Common myeloid progenitor, CD34-positive (primary cell): ENCODE measurements at regions not wholly inside any gene's neighbourhood (a gene's known extent, or its start where the extent isn't known, plus 50 kb on each side); places are given as distances from the start of the nearest gene placed in this dataset.
A peak's percentile ranks its signal among the peaks of the same experiment; 100 is the strongest.

Experiments
- CTCF ChIA-PET: fragments of 350-600 bp; sonication (Branson Sonifier 250); formaldehyde crosslinking; loops from one replicate; lab custom pipeline; 2021; ENCODE audit warnings: antibody characterized with exemption; lab: Charles Lee
- POLR2A ChIA-PET: fragments of 350-600 bp; sonication (Branson Sonifier 250); formaldehyde crosslinking; loops from one replicate; lab custom pipeline; 2021; ENCODE audit warnings: antibody characterized with exemption; lab: Charles Lee
- DNase-seq, 3 donors: peaks; one replicate each; pipeline versions ENCODE4 v3.0.0 to v3.0.0-alpha.2; 2013
- H3K27ac ChIP-seq, 2 experiments: 1 replicate in 1 of 2; 2 replicates in 1 of 2; pipeline ENCODE4 v1.7.0; 2013; ENCODE audit warnings: inconsistent platforms in 2 of 2, low read length in 2 of 2, mild to moderate bottlenecking in 2 of 2, low read depth in 1 of 2, moderate library complexity in 1 of 2; ENCODE audit not compliant: severe bottlenecking in 2 of 2, insufficient read depth in 1 of 2, poor library complexity in 1 of 2
- H3K27me3 ChIP-seq, 5 experiments: replicated peaks in 2 of 5; 1 replicate in 3 of 5; 2 replicates in 2 of 5; pipeline versions ENCODE4 v1.6.1 to v1.7.0; 2013; ENCODE audit warnings: low read length in 4 of 5, mild to moderate bottlenecking in 2 of 5, moderate library complexity in 2 of 5, inconsistent platforms in 1 of 5; ENCODE audit not compliant: insufficient read depth in 5 of 5, control insufficient read depth in 4 of 5
- H3K36me3 ChIP-seq, 4 experiments: 1 replicate in 2 of 4; 2 replicates in 2 of 4; pipeline versions ENCODE4 v1.6.1 to v1.7.0; 2013; ENCODE audit warnings: low read length in 3 of 4, control low read depth in 1 of 4, mild to moderate bottlenecking in 1 of 4; ENCODE audit not compliant: control insufficient read depth in 4 of 4, insufficient read depth in 4 of 4
- H3K4me1 ChIP-seq, 4 experiments: 1 replicate in 3 of 4; 2 replicates in 1 of 4; pipeline versions ENCODE4 v1.6.1 to v1.7.1; 2013; ENCODE audit warnings: low read length in 3 of 4, mild to moderate bottlenecking in 3 of 4, control low read depth in 1 of 4, inconsistent platforms in 1 of 4, moderate library complexity in 1 of 4; ENCODE audit not compliant: control insufficient read depth in 4 of 4, insufficient read depth in 4 of 4; ENCODE audit errors: control extremely low read depth in 1 of 4
- H3K4me3 ChIP-seq, 7 experiments: 1 replicate in 4 of 7; 2 replicates in 3 of 7; pipeline versions ENCODE4 v1.5.1 to v1.7.0; 2013; ENCODE audit warnings: mild to moderate bottlenecking in 7 of 7, low read length in 6 of 7, moderate library complexity in 6 of 7, inconsistent platforms in 2 of 7, low read depth in 2 of 7, control low read depth in 1 of 7; ENCODE audit not compliant: insufficient read depth in 4 of 7, control insufficient read depth in 1 of 7; ENCODE audit errors: extremely low read depth in 1 of 7
- H3K9me3 ChIP-seq, 5 experiments: 1 replicate in 4 of 5; 2 replicates in 1 of 5; pipeline versions ENCODE4 v1.6.1 to v1.7.1; 2013; ENCODE audit warnings: low read length in 4 of 5, mild to moderate bottlenecking in 2 of 5, inconsistent platforms in 1 of 5, low read depth in 1 of 5, moderate library complexity in 1 of 5; ENCODE audit not compliant: control insufficient read depth in 4 of 5, insufficient read depth in 2 of 5; ENCODE audit errors: control extremely low read depth in 1 of 5
- WGBS: methylation state at CpG from one replicate; pipeline ENCODE4 v1.1.5; 2013; ENCODE audit not compliant: insufficient coverage; 5-methylcytosine and 5-hydroxymethylcytosine counted together

DNA sequence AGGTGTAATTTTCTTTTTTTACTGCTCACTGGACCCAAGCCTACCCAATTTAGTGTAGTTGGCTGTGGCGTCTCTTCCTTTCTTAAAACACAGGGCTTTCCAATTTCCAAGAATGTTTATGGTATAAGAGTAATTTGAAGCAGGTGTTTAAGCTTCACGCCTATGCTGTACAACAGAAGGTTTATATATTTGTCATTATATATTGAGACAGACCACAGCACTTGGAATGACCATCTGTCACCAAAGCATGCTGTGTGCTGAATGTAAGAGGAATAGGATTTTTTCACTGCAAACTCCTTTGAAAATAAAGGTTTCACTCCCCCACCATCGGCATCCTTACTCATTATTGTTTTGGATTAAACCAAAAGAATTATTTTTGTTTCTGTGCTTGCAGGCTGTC, 325.7 kb downstream of the OTOL1 start:
- no peak overlapping the region for H3K4me3 ChIP-seq
- no peaks in the 10 kb centered on the region for H3K36me3 ChIP-seq
- no CpG with 5 or more reads among the region's 3 CpGs for WGBS
- ChIA-PET POLR2A (interaction anchor here (0.7 kb wide), 1 partner anchor 218 kb away, joined by 3 read pairs; no protein-coding TSS in a partner anchor), CTCF (no interaction called here)
- no peak for DNase-seq
- H3K4me1 ChIP-seq = no peaks in the 10 kb centered on the region
- H3K27me3 ChIP-seq = no peaks in the 10 kb centered on the region
- H3K27ac ChIP-seq = no peak overlapping the region
- H3K9me3 ChIP-seq = no peaks in the 10 kb centered on the region

DNA sequence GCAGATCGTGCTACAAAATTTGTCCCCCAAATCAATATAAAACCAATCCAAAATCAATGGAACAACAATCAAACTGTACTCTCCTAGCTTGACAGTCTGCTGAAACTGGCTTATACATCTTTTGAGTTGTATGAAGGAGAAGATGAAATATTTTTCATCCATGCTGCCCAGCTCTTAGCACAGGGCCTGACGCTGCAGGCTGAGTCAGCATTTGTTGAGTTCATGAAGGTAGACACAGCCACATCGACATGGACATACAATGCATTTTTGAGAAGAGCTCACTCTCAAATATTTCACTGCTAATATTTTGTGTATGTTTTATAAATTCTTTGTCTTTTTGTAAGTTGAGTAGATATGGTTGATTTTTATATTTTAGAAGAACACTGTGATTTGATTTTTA, 327.3 kb downstream of the OTOL1 start:
- ChIA-PET POLR2A (no interaction called here), CTCF (no interaction called here)

DNA sequence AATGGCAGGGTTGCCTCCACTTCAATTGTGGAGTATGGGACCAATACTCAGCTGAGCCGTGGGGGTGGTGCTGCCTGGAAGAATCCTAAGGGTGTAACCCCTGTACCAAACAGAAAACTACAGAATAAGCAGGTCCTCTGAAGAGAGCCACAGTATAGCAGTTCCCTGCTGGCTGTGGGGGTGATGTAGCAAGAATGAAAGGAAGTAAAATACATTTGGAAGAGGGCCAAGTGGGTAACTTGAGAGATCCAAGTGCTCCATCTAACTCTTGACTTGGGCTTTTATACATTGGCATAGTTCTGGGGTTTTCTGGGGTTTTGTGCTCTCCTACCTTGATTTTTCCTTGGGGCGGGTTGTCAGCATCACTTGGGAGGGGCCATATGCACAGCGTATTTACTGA, 341.4 kb downstream of the OTOL1 start:
- H3K4me1 ChIP-seq = peaks cover 0 to 5% (median 2%) of the 10 kb centered on the region in 4 experiments
- no peak overlapping the region for H3K27ac ChIP-seq
- no peaks in the 10 kb centered on the region for H3K27me3 ChIP-seq
- H3K36me3 ChIP-seq = no peaks in the 10 kb centered on the region
- DNase-seq = peak; percentile 22 to 64 (median 62)
- CTCF ChIA-PET = no interaction called here
- 83% methylated on average over 1 of the region's 3 CpGs for WGBS
- H3K4me3 ChIP-seq = no peak overlapping the region
- H3K9me3 ChIP-seq = no peaks in the 10 kb centered on the region
- POLR2A ChIA-PET = no interaction called here

More for the DNA sequence above, 327.3 kb downstream of the OTOL1 start:
- no peaks in the 10 kb centered on the region for H3K27me3 ChIP-seq
- 100% methylated on average over 1 of the region's 3 CpGs for WGBS
- no peak for DNase-seq
- peaks cover 0 to 2% (median 0%) of the 10 kb centered on the region in 5 experiments for H3K9me3 ChIP-seq
- no peak overlapping the region for H3K4me3 ChIP-seq
- no peak overlapping the region for H3K27ac ChIP-seq
- no peaks in the 10 kb centered on the region for H3K4me1 ChIP-seq
- no peaks in the 10 kb centered on the region for H3K36me3 ChIP-seq

DNA sequence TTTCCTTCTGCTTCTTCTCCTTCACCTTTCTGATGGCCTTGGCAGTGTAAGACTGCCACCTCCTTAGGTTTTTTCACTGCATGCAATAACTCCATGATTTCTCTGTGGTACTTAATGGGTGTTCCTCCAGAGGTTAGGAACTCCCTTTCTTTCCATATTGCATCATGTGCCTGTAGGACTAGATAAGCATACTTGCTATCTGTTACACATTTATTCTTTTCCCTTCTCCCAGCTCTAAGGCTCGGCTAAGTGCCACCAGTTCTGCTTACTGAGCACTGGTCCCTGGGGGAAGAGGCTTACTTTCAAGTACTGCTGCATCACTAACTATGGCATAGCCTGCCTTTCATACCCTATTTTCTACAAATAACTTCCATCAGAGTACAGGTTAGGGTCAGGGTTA, 351.8 kb downstream of the OTOL1 start:
- no peak for DNase-seq
- Histone ChIP-seq H3K27ac (no peak overlapping the region), H3K4me3 (no peak overlapping the region), H3K4me1 (no peaks in the 10 kb centered on the region), H3K27me3 (no peaks in the 10 kb centered on the region), H3K36me3 (no peaks in the 10 kb centered on the region), H3K9me3 (no peaks in the 10 kb centered on the region)
- ChIA-PET CTCF (no interaction called here), POLR2A (no interaction called here)
- WGBS = 100% methylated on average over 1 of the region's 1 CpG

DNA sequence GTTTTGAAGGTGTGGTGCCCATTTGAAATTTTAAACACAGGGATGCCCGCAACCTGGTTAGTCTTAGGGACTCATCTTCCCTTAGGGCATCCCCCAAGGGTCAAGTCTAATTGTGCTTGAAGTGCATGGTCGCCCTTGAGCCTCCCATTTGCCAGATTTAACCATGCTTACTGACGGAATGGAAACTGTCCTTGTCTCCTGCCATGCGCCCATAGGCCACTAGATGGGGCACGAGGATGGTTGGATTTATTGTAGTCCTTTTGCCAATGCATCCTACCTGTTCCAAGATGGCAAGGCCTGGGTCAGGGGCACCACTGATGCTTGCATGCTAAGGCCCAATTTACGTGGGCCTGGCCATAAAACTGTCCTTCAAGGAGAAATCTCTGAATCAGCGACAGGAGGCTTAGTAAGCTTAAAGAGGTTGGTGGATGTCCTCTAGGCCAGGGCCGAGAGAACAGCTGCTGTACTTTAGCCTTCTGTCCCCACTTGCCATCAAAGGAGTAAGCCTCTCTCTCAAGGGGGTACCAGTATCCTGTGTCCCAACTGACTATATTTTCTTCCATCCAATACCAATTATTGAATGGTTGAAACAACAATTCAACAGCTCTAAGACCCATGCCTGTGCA, 355.4 kb downstream of the OTOL1 start:
- 45% methylated on average over 6 of the region's 8 CpGs for WGBS
- POLR2A ChIA-PET = interaction anchor here (0.6 kb wide), 1 partner anchor 1195 kb away, joined by 4 read pairs; no protein-coding TSS in a partner anchor
- peak; percentile 9 to 51 (median 44) for DNase-seq
- Histone ChIP-seq H3K4me1 (no peaks in the 10 kb centered on the region), H3K9me3 (no peaks in the 10 kb centered on the region), H3K27me3 (no peaks in the 10 kb centered on the region), H3K36me3 (no peaks in the 10 kb centered on the region), H3K27ac (no peak overlapping the region), H3K4me3 (no peak overlapping the region)
- CTCF ChIA-PET = interaction anchor here (0.8 to 1.0 kb wide), 3 partner anchors 13 to 42 kb away, joined by 3 read pairs; no protein-coding TSS in a partner anchor

DNA sequence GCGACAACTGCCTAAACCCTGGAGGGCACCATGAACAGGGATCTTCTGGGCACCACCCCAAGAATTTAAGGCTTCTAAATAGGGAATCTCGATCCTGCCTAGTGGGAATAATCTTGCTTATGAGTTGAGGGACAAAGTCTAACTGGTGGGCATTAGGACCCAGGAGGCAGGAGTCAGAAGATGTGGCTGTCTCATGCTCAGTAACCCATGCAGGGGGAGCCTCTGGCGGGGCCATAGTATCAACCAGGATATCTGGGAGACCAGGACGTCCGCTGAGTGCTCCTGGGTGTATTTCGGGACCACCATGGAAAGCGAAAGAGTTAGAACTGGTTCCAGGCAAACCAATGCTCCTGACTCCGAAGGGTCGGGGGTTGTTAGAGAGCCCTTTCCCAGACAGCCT, 356.1 kb downstream of the OTOL1 start:
- no peaks in the 10 kb centered on the region for H3K36me3 ChIP-seq
- DNase-seq = no peak
- ChIA-PET CTCF (interaction anchor here (0.8 to 1.0 kb wide), 3 partner anchors 14 to 41 kb away, joined by 3 read pairs; no protein-coding TSS in a partner anchor), POLR2A (no interaction called here)
- WGBS = 96% methylated on average over 9 of the region's 9 CpGs
- H3K9me3 ChIP-seq = no peaks in the 10 kb centered on the region
- no peaks in the 10 kb centered on the region for H3K4me1 ChIP-seq
- no peaks in the 10 kb centered on the region for H3K27me3 ChIP-seq
- H3K4me3 ChIP-seq = no peak overlapping the region
- no peak overlapping the region for H3K27ac ChIP-seq

DNA sequence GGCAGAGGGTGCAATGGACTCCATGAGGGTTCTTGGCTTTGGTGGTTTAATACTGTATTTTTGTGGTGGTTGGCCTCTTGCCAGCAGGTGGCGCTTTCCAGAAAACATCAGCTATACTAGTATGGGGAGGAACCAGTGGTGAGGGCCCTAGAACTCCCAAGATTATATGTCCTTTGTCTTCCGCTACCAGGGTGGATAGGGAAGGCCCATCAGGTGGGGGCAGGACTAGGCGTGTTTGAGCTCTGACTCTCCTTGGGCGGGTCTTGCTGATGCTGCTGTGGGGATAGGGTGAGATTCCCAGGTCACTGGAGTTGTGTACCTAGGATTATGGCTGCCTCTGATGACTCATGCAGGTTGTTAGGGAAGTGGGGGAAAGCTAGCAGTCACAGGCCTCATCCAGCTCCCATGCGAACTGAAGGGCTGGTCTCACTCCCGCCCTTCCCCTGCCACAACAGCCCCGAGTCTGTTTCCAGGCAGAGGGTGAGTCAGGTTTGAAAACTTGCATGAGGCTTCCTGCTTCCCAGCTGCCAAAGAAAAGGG, 357.7 kb downstream of the OTOL1 start:
- no peaks in the 10 kb centered on the region for H3K9me3 ChIP-seq
- H3K4me3 ChIP-seq = no peak overlapping the region
- POLR2A ChIA-PET = no interaction called here
- DNase-seq = peak; percentile 9 to 56 (median 55)
- CTCF ChIA-PET = interaction anchor here (0.7 to 1.4 kb wide), 2 partner anchors 245 to 1636 kb away, joined by 3 read pairs; no protein-coding TSS in a partner anchor
- no peaks in the 10 kb centered on the region for H3K27me3 ChIP-seq
- H3K27ac ChIP-seq = no peak overlapping the region
- H3K36me3 ChIP-seq = no peaks in the 10 kb centered on the region
- H3K4me1 ChIP-seq = no peaks in the 10 kb centered on the region
- WGBS = 91% methylated on average over 6 of the region's 7 CpGs
